HG02588 (cell line): ENCODE measurements at regions not wholly inside any gene's neighbourhood (a gene's known extent, or its start where the extent isn't known, plus 50 kb on each side); places are given as distances from the start of the nearest gene placed in this dataset.
"Not testable (repeated sequence)": the region's sequence is repeated elsewhere in the genome, so short reads cannot be mapped to it uniquely, and the experiment has no call there.

Experiments
- ATAC-seq: cut with Tn5 transposase; IDR thresholded peaks from one replicate; pipeline ENCODE4 v1.9.1; 2021; ENCODE audit warnings: mild to moderate bottlenecking, moderate library complexity; ENCODE audit not compliant: unreplicated experiment

DNA sequence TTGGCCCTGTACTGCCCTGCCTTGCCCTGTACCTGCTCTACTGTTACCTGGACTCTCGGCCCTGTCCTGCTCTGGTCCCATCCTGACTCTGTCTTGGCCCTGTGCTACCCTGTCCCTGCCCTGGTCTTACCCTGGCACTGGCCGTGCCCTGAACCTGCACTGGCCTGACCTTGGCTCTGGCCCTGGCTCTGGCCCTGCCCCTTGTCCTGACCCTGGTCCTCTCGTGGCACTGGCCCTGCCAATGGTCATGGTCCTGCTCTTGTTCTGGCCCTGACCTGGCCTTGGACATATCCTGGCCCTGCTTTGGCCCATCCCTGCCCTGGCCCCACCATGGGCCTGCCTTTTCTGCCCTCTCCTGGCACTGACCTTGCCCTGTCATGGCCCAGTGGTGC, 251.3 kb downstream of the TP53TG3F start:
- not testable (repeated sequence) for ATAC-seq

DNA sequence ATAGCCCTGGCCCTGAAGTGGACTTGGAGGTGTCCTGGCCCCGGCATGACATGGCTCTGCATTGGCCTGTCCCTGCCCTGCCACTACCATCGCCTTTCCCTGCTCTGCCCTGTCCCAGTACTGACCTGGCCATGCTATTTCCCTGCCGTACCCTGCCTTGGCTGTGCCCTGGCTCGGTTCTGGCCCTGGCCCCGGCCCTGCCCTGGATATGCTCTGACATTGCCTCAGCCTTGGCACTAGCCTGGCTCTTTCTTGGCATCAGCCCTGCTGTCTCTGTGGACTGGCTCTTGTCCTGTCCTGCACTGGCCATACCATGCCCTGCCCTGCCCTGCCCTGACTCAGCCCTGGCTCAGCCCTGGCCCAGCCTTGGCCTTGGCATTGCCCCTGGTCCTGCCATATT, 252.2 kb downstream of the TP53TG3F start:
- not testable (repeated sequence) for ATAC-seq

DNA sequence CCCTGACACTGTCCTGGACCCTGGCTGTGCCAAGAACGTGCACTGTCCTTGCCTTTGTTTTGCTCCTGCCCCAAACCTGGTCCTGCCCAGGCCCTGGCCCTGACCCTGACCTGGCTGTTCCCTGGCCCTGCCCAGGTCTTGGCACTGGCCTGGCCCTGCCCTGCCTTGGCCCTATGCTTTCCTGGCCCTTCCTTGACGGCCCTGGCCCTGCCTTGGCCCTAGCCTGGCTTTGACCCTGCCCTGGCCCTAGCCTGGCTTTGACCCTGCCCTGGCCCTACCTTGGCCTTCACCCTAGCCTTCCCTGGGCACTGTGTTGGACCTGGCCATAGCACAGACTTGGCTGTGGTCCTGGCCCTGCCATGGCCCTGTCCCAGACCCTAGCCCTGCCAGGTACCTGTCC, 252.9 kb downstream of the TP53TG3F start:
- ATAC-seq, result not testable (repeated sequence)

DNA sequence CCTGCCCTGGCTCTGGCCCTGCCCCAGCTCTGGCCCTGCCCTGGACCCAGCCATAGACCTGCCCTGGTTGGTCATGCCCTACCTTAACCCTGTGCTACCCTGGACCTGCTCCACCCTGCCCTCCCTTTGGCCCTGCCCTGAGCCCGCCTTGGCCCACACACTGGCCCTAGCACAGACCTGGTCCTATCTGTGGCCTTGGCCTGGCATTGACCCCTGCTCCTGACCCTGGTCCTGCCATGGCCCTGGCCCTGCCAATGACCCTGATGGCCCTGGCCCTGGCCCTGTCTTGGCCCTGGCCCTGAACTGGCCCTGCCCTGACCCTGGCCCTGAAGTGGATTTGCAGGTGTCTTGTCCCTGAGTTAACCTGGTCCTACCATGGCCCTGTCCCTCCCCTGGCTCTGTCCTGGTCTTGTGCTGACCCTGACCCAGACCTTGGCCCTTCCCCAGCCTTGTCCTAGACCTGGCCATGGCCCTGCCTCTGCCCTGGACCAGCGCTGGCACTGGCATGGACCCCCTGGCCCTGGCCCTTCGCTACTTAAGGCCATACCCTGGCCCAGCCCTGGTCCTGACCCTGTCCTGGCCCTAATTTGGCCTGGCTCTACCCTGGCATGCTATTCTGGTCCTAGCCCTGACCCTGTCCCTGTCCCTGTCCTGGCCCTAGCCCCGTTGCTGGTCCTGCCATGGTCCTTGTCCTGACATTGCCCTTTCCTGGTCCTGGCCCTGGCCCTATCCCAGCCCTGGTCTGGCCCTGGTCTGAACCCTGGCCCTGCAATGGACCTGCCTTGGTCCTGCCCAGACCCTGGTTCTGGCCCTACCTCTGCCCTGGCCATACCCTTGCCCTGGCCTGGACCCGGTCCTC, 253.7 kb downstream of the TP53TG3F start:
- not testable (repeated sequence) for ATAC-seq

DNA sequence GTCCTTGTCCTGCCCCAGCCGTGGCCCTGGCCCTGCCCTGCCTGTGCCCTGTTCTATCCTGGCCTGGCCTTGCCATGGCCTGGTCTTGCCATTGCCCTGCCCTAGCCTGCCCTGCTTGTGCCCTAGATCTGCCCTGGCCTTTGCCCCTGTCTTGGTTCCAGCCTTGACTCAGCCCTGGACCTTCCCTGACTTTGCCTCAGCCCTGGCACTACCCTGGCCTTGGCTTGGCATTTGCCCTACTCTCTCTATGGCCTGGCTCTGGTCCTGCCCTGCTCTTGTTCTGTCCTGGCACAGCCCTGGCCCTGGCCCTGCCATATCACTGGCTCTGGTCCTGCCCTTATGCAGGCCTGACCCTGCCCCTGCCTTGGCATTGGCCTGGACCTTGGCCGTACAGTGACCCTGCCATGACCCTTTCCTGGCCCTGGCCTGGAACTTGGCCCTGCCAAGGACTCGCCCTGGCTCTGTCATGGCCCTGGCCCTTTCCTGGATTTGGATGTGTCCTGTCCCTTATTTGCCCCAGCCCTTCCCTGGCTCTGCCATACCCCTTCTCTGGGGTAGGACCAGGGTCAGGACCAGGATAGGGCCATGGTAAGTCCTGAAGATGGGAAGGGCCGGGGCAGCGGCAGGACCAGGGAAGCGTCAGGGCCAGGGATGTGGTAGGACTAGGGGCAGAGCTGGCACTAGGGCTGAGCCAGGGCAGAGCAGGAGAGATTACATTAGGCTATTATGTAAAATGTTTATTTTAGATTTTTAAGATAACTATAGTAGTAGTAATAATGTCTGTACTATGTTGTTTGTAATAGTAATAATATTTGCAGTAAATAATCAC, 254.5 kb downstream of the TP53TG3F start:
- ATAC-seq, result not testable (repeated sequence)

DNA sequence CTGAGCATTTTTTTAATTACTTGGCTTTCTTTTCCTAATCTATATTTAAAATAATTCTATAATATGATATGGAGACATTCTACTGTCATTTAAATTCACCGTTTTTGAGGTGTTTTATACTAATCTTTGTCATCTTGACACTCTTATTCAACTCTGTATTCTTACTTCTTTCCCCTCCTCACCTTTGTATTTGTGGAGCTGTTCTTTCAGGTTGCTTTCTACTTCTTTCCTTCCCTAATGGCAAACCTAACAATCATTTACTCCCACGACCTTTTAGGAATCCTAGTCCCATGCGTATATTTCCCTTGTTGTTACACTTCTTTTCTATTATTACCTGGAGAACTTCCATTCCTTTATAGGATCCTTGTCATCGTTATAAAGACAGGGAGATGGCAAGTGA, 271.8 kb downstream of the TP53TG3F start:
- ATAC-seq, result not testable (repeated sequence)

DNA sequence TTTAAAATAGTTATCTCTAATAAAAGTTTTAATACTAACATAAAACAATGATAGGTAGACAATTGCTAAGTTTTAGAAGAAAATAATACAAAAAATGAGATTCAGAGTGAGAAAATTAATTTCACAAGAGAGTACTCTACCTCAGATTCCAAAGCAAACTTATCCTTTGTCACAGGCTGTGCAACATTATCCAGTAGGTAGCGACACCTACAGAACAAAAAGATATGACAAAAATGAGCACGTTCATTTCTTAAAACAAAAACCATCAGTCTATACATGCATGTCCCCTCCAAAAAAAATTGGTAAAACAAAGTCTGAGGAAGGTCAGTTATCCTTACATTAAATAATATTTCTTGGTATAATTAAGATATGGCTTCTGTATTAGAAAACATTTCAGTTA, 275.2 kb downstream of the TP53TG3F start:
- ATAC-seq, result not testable (repeated sequence)

DNA sequence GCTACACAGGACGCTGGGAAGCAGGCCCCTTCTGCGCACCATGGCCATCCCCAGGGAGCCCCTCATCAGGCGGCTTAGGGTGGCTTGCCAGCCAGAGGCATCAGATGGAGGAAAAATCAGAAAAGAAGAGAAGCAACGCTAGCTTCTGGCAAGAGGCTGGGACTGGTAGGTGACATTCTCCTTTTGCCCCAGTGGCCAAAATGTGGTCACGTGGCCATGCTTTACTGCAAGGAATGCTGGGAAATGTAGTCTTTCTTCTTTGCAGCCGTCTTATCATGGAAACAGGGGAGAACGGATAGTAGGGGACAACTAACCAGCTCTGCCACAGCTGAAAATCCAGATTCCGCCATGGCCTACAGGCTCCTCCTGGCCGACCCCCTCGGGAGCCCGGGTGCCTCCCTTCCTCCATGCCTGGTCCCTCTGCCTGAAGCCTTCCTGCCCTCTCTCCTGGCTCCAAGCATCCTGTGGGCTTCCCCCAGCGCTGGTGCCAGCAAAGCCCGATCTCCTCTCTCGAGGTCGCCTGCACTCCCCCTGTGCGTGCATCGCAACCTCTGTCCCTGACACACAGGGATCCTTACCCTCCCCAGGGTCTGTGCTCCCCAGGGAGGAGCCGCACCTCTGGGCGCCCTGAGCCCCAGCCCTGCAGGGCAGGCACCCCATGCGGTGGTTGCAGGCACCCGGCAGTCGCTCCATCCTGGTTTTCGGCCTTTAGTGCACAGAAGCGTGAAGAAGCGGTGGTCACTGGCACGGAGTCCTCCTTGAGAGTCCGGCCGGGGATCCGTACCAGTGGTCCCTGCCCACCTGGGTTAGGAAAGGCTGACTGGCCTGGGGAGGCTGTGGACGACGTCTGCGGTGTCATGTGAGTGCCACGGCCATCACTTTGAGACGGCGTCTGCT, 307.7 kb downstream of the TP53TG3F start:
- not testable (repeated sequence) for ATAC-seq

DNA sequence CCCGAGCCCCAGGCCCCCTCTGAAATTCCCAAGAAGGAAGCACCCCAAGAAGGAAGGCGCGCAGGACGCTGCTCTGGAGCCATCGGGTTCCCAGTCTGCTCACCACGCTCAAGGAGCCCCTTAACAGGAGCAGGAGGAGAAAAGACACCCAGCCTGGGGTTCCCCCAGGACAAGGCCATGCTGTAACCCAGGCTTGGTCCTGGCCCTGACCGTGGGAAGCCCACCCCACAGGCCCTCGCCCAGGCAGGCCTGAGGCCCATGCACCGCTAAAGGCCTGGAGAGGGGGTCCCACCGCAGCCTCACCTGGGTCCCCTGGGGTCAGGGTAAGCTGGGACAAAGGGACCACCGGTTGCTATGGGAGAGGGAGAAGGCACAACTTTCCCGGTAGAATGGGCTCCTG, 309.3 kb downstream of the TP53TG3F start:
- ATAC-seq, result not testable (repeated sequence)

DNA sequence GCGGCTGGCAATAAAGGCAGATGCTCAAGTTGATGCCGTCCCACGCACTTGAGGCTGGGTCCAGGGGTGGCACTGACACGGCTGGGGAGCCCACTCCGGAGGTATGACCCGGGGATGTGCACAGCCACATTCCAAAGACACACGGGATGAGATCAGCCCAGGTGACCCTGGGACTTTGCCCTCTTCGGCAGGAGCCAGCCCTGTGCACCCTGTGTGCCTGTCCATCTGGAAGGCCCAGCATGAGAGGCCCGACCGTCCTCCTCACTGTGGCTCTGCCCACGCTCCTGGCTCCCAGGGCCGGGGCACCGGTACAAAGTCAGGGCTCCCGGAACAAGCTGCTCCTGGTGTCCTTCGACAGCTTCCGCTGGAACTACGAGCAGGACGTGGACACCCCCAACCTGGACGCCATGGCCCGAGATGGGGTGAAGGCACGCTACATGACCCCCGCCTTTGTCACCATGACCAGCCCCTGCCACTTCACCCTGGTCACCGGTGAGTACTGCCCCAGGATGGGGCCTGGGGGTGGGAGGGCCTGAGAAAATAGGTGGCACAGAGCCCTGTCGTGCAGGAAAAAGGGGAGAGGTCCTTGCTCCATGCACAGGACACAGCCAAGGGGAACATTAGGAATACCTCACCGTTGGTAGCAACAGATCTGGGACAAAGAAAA, 309.9 kb downstream of the TP53TG3F start:
- not testable (repeated sequence) for ATAC-seq

DNA sequence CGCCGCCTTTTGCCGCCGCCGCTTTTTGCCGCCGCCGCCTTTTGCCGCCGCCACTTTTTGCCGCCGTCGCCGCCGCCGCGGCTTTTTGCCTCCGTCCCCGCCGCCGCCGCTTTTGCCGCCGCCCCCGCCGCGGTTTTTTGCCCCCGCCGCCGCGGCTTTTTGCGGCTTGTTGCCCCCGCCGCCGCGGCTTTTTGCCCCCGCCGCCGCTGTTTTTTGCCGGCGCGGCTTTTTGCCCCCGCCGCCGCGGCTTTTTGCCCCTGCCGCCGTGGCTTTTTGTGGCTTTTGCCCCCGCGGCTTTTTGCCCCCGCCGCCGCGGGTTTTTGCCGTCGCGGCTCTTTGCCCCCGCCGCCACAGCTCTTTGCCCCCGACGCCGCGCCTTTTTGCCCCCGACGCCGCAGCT, 311.1 kb downstream of the TP53TG3F start:
- not testable (repeated sequence) for ATAC-seq

DNA sequence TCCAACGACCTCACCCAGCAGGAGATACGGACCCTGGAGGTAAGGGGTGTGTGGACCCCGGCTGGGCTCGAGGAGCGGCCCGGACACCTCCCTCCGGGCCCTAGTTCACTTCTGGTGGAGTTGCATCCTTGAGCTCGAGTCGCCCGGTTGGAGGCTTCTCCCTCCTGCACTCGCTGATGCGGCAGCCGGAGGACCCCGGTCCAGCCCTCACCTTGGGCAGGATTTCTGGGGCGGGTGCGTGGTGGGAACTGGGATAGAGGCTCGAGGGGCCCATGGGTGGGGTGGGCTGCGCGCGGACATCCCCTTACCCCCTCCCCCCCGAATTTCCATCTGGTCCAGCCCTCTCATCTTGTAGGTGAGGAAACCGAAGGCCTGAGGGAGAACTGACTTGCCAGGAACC, 311.8 kb downstream of the TP53TG3F start:
- ATAC-seq, result not testable (repeated sequence)

DNA sequence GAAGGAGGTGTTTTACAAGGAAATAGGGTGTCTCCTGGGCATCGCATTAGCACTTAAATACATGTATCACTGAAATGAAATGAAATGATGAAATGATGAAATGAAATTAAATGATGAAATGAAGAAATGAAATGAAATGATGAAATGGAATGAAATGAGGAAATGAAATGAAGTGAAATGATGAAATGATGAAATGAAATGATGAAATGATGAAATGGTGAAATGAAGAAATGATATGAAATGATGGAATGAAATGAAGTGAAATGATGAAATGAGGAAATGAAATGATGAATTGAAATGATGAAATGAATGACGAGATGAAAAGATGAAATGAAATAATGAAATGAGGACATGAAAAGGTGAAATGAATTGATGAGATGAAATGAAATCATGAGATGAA, 314.6 kb downstream of the TP53TG3F start:
- not testable (repeated sequence) for ATAC-seq

DNA sequence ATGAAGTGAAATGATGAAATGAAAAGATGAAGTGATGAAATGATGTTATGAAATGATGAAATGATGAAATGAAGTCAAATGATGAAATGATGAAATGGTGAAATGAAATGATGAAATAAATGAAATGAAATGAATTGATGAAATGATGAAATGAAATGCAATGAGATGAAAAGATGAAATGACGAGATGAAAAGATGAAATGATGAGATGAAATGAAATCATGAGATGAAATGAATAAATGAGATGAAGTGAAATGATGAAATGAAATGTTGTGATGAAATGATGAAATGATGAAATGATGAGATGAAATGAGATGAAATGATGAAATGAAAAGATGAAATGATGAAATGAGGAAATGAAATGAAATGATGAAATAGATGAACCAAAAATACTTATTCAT, 315.3 kb downstream of the TP53TG3F start:
- not testable (repeated sequence) for ATAC-seq

DNA sequence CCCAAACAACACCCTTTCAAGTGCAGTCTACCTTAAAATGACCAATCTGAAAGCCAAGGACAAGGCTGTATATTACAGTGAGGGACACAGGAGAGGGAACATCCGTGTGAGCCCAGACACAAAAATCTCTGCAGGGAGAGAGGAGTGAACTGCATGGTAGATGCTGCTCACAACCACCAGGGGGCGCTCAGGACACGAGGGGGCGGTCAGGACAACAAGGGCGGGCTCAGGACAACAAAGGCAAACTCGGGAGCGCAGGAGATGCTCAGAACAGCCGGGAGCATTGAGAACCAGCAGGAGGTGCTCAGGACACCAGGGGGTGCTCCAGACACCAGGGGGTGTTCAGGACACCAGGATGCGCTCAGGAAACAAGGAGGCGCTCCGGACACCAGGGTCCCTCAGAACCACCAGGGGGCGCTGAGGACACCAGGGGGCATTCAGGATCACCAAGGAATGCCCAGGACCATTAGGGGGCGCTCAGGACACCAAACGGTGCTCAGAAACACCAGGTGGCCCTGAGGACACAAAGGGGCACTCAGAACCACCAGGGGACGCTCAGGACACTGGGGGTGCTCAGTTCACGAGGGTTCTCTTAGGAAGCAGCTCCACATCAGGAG, 357.0 kb downstream of the TP53TG3F start:
- ATAC-seq, result not testable (repeated sequence)

DNA sequence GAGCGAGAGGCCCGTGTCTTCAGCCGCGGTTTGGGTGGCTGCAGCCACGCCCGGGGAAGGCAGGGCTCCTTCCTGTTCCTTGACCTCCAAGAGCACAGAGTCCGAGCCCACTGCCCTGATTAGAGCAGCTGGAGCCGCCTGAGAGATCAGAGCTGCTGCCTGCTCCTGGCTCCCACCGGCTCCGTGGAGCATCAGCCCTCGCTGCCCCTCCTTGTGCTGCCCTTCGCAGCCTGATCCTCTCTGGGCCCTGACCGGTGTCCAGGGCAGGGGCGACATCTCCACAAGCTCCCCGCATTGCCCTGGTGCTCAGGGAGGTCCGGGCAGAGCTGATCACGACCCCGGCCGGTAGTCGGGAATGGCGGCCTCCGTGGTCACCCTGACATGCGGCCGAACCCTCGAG, 365.3 kb downstream of the TP53TG3F start:
- not testable (repeated sequence) for ATAC-seq

DNA sequence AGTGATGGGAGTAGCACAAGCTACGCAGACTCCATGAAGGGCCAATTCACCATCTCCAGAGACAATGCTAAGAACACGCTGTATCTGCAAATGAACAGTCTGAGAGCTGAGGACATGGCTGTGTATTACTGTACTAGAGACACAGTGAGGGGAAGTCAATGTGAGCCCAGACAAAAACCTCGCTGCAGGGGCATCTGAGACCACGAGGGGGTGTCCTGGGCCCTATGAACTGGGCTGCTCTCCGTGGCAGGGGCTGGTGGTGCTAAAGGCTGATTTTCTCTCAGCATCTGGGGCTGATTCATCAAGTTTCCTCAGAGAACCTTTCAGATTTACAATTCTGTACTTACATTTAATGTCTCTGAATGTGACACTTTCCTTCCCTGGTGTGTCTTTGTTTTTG, 368.1 kb downstream of the TP53TG3F start:
- ATAC-seq, result not testable (repeated sequence)

DNA sequence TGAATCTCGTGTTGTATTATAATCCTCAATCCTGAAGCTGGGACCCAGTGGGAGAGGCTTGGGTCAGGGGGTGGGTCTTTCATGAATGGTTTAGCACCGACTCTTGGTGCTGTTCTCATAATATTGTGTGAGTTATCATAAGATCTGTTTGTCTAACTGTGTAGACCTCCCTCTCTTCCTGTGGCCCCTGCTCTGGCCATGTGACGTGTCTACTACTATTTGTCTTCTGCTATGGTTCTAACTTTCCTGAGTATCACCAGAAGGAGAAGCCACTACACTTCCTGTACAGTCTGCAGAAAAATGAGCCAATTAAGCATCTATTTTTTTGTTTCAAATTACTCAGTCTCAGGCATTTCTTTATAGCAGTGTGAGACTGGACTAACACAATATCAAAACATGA, 379.7 kb downstream of the TP53TG3F start:
- not testable (repeated sequence) for ATAC-seq

DNA sequence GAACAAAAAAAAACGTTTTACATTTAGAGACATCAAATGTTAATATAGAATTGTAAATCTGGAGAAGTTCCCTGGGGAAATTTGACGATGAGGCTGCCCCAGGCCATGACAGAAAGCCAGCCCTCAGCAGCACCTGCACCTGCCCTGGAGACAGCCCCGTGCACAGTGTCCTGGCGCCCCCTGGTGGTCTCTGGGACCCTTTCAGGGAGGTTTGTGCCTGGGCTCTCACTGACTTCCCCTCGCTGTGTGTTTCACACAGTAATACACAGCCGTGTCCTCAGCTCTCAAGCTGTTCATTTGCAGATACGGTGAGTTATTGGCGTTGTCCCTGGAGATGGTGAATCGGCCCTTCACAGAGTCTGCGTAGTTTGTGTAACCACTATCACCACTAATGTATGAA, 385.1 kb downstream of the TP53TG3F start:
- not testable (repeated sequence) for ATAC-seq
